Osteoblast (primary cell): ENCODE measurements at regions not wholly inside any gene's neighbourhood (a gene's known extent, or its start where the extent isn't known, plus 50 kb on each side); places are given as distances from the start of the nearest gene placed in this dataset.

Source experiments
- DNase-seq: peaks from one replicate; pipeline ENCODE4 v3.0.0; 2011; ENCODE audit warnings: low spot score, mixed read lengths; ENCODE audit not compliant: insufficient read length; ENCODE audit errors: missing footprints
- H2AFZ ChIP-seq: 2 replicates; pipeline ENCODE4 v1.6.0; 2011; ENCODE audit warnings: mild to moderate bottlenecking, low read length
- H3K27ac ChIP-seq: 2 replicates; pipeline ENCODE4 v1.5.1; 2011; ENCODE audit warnings: mild to moderate bottlenecking, low read depth, low read length, moderate library complexity
- H3K27me3 ChIP-seq: 2 replicates; pipeline ENCODE4 v1.6.0; 2012; ENCODE audit warnings: mild to moderate bottlenecking, control low read depth, inconsistent platforms, low read length, moderate library complexity; ENCODE audit not compliant: insufficient read depth
- H3K36me3 ChIP-seq: 2 replicates; pipeline ENCODE4 v1.5.1; 2011; ENCODE audit warnings: mild to moderate bottlenecking, low read length, control low read depth, moderate library complexity; ENCODE audit not compliant: insufficient read depth
- H3K4me1 ChIP-seq: 2 replicates; pipeline ENCODE4 v1.5.1; 2011; ENCODE audit warnings: mild to moderate bottlenecking, low read length, control low read depth, moderate library complexity; ENCODE audit not compliant: insufficient read depth
- H3K4me2 ChIP-seq: 2 replicates; pipeline ENCODE4 v1.6.0; 2011; ENCODE audit warnings: mild to moderate bottlenecking, low read length; ENCODE audit not compliant: insufficient read depth
- H3K4me3 ChIP-seq: fragments of 200-600 bp; sonication (generic); 3 replicates; pipeline ENCODE4 v1.5.1; 2012; ENCODE audit warnings: mild to moderate bottlenecking, low read length, inconsistent platforms; ENCODE audit not compliant: insufficient read depth
- H3K79me2 ChIP-seq: 2 replicates; pipeline ENCODE4 v1.6.0; 2012; ENCODE audit warnings: mild to moderate bottlenecking, low read length, control low read depth, inconsistent platforms; ENCODE audit not compliant: insufficient read depth
- H3K9me3 ChIP-seq: 2 replicates; pipeline ENCODE4 v1.5.1; 2011; ENCODE audit warnings: low read depth, low read length, control low read depth
- H4K20me1 ChIP-seq: 2 replicates; pipeline ENCODE4 v1.6.0; 2012; ENCODE audit warnings: mild to moderate bottlenecking, low read length, control low read depth; ENCODE audit not compliant: insufficient read depth
- CTCF ChIP-seq: IDR thresholded peaks from 2 replicates; pipeline ENCODE4 v1.5.1; 2011; ENCODE audit warnings: mild to moderate bottlenecking, low read depth, low read length, moderate library complexity; ENCODE audit errors: extremely low read depth

GRCh38 chr12:115233891-115234543, 550.0 kb upstream of the TBX3 start:
- no peaks in the 10 kb centered on the region for H3K79me2 ChIP-seq
- no peaks in the 10 kb centered on the region for H3K27me3 ChIP-seq
- no peak for DNase-seq
- no peaks in the 10 kb centered on the region for H3K9me3 ChIP-seq
- H2AFZ ChIP-seq = no peak overlapping the region
- H3K4me3 ChIP-seq = no peak overlapping the region
- no peaks in the 10 kb centered on the region for H3K36me3 ChIP-seq
- H4K20me1 ChIP-seq = no peaks in the 10 kb centered on the region
- TF ChIP-seq CTCF = no peak
- no peak overlapping the region for H3K4me2 ChIP-seq
- H3K27ac ChIP-seq = no peak overlapping the region
- H3K4me1 ChIP-seq = peaks cover 6% of the 10 kb centered on the region

GRCh38 chr12:115232455-115233156, 548.6 kb upstream of the TBX3 start:
- Histone ChIP-seq H2AFZ (no peak overlapping the region), H4K20me1 (no peaks in the 10 kb centered on the region), H3K4me3 (no peak overlapping the region), H3K36me3 (no peaks in the 10 kb centered on the region), H3K27ac (no peak overlapping the region), H3K79me2 (no peaks in the 10 kb centered on the region), H3K4me2 (no peak overlapping the region), H3K9me3 (no peaks in the 10 kb centered on the region), H3K4me1 (peaks cover 9% of the 10 kb centered on the region), H3K27me3 (no peaks in the 10 kb centered on the region)
- peak; percentile 85 for DNase-seq
- no peak for TF ChIP-seq CTCF

- Histone ChIP-seq H3K4me2 (no peak overlapping the region), H3K4me1 (peaks cover 9% of the 10 kb centered on the region), H3K9me3 (no peaks in the 10 kb centered on the region), H4K20me1 (no peaks in the 10 kb centered on the region), H2AFZ (no peak overlapping the region), H3K27ac (no peak overlapping the region), H3K27me3 (no peaks in the 10 kb centered on the region), H3K4me3 (no peak overlapping the region), H3K36me3 (no peaks in the 10 kb centered on the region), H3K79me2 (no peaks in the 10 kb centered on the region)
- TF ChIP-seq CTCF = no peak
- no peak for DNase-seq
Measured at GRCh38 chr12:115230606-115231005, 546.6 kb upstream of the TBX3 start.

- Histone ChIP-seq H3K4me3 (no peak overlapping the region), H3K36me3 (no peaks in the 10 kb centered on the region), H3K4me2 (no peak overlapping the region), H3K79me2 (no peaks in the 10 kb centered on the region), H3K9me3 (no peaks in the 10 kb centered on the region), H4K20me1 (no peaks in the 10 kb centered on the region), H3K27me3 (no peaks in the 10 kb centered on the region), H3K4me1 (peaks cover 9% of the 10 kb centered on the region), H2AFZ (no peak overlapping the region), H3K27ac (no peak overlapping the region)
- TF ChIP-seq CTCF = no peak
- no peak for DNase-seq
Measured at GRCh38 chr12:115229517-115229916, 545.5 kb upstream of the TBX3 start.
